Smooth muscle cell (in vitro differentiated cells): ENCODE measurements at regions not wholly inside any gene's neighbourhood (a gene's known extent, or its start where the extent isn't known, plus 50 kb on each side); places are given as distances from the start of the nearest gene placed in this dataset.

Experiments used
- DNase-seq: peaks from one replicate; lab custom pipeline; 2025; ENCODE audit not compliant: unreplicated experiment; lab: John Stamatoyannopoulos, UW
- H2AFZ ChIP-seq: fragments of 200-600 bp; sonication (generic); 2 replicates; pipeline ENCODE4 v1.6.0; 2016; ENCODE audit warnings: antibody characterized with exemption, low read depth, mild to moderate bottlenecking
- H3F3A ChIP-seq: fragments of 200-600 bp; sonication (generic); 2 replicates; pipeline ENCODE4 v1.6.0; 2017; ENCODE audit warnings: antibody characterized with exemption, low read depth
- H3K27ac ChIP-seq: fragments of 200-600 bp; sonication (generic); 2 replicates; pipeline ENCODE4 v1.5.1; 2016; ENCODE audit warnings: low read depth, mild to moderate bottlenecking
- H3K27me3 ChIP-seq: fragments of 200-600 bp; sonication (generic); 2 replicates; pipeline ENCODE4 v1.6.1; 2016; ENCODE audit warnings: low read depth, mild to moderate bottlenecking
- H3K36me3 ChIP-seq: fragments of 200-600 bp; sonication (generic); 2 replicates; pipeline ENCODE4 v1.5.1; 2016; ENCODE audit warnings: low read depth
- H3K4me1 ChIP-seq: fragments of 200-600 bp; sonication (generic); 2 replicates; pipeline ENCODE4 v1.5.1; 2016; ENCODE audit warnings: low read depth
- H3K4me2 ChIP-seq: fragments of 200-600 bp; sonication (generic); 2 replicates; pipeline ENCODE4 v1.6.0; 2016; ENCODE audit warnings: mild to moderate bottlenecking
- H3K4me3 ChIP-seq: fragments of 200-600 bp; sonication (generic); 2 replicates; pipeline ENCODE4 v1.5.1; 2016; ENCODE audit warnings: mild to moderate bottlenecking
- H3K79me2 ChIP-seq: fragments of 200-600 bp; sonication (generic); 2 replicates; pipeline ENCODE4 v1.6.0; 2016; ENCODE audit warnings: low read depth, mild to moderate bottlenecking
- H3K9ac ChIP-seq: fragments of 200-600 bp; sonication (generic); 2 replicates; pipeline ENCODE4 v1.6.0; 2016; ENCODE audit warnings: low read depth
- H3K9me3 ChIP-seq: fragments of 200-600 bp; sonication (generic); replicated peaks from 2 replicates; pipeline ENCODE4 v1.5.1; 2016; ENCODE audit warnings: low read depth
- H4K20me1 ChIP-seq: fragments of 200-600 bp; sonication (generic); 2 replicates; pipeline ENCODE4 v1.6.0; 2016; ENCODE audit warnings: low read depth
- CTCF ChIP-seq: fragments of 200-600 bp; sonication (generic); IDR thresholded peaks from 2 replicates; pipeline ENCODE4 v1.5.1; 2017; ENCODE audit warnings: borderline replicate concordance, mild to moderate bottlenecking, antibody characterized with exemption; ENCODE audit not compliant: insufficient read depth, poor library complexity, severe bottlenecking
- WGBS: methylation state at CpG from one replicate; pipeline ENCODE4 v1.1.7; 2016; ENCODE audit warnings: low lambda C conversion rate; 5-methylcytosine and 5-hydroxymethylcytosine counted together

GRCh38 chr6:9040718-9041117 is 605.4 kb upstream of the SLC35B3 start:
- no peak for DNase-seq
- 98% methylated on average over 25 of the region's 36 CpGs for WGBS
- H3K27ac ChIP-seq = no peak overlapping the region
- no peaks in the 10 kb centered on the region for H3K79me2 ChIP-seq
- TF ChIP-seq CTCF = no peak
- no peaks in the 10 kb centered on the region for H3K27me3 ChIP-seq
- H3K4me3 ChIP-seq = no peak overlapping the region
- H3K36me3 ChIP-seq = no peaks in the 10 kb centered on the region
- H4K20me1 ChIP-seq = no peaks in the 10 kb centered on the region
- H3K9ac ChIP-seq = no peak overlapping the region
- no peak overlapping the region for H2AFZ ChIP-seq
- no peaks in the 10 kb centered on the region for H3K9me3 ChIP-seq
- H3K4me1 ChIP-seq = no peaks in the 10 kb centered on the region
- no peak overlapping the region for H3K4me2 ChIP-seq
- H3F3A ChIP-seq = no peaks in the 10 kb centered on the region

GRCh38 chr6:9039258-9039657 is 603.9 kb upstream of the SLC35B3 start:
- H3K79me2 ChIP-seq = no peaks in the 10 kb centered on the region
- H3K27me3 ChIP-seq = no peaks in the 10 kb centered on the region
- no peak overlapping the region for H3K4me3 ChIP-seq
- no peak for TF ChIP-seq CTCF
- no peaks in the 10 kb centered on the region for H4K20me1 ChIP-seq
- WGBS = 97% methylated on average over 6 of the region's 6 CpGs
- H3K4me1 ChIP-seq = no peaks in the 10 kb centered on the region
- H3K9me3 ChIP-seq = no peaks in the 10 kb centered on the region
- no peaks in the 10 kb centered on the region for H3K36me3 ChIP-seq
- no peak overlapping the region for H3K27ac ChIP-seq
- no peak for DNase-seq
- no peaks in the 10 kb centered on the region for H3F3A ChIP-seq
- H3K9ac ChIP-seq = no peak overlapping the region
- no peak overlapping the region for H3K4me2 ChIP-seq
- H2AFZ ChIP-seq = no peak overlapping the region

GRCh38 chr6:9028086-9028485 is 592.7 kb upstream of the SLC35B3 start:
- no peaks in the 10 kb centered on the region for H3K27me3 ChIP-seq
- no peak overlapping the region for H3K4me2 ChIP-seq
- no peaks in the 10 kb centered on the region for H3K9me3 ChIP-seq
- H3K9ac ChIP-seq = no peak overlapping the region
- H3K4me3 ChIP-seq = no peak overlapping the region
- no peaks in the 10 kb centered on the region for H4K20me1 ChIP-seq
- H3K27ac ChIP-seq = no peak overlapping the region
- no peak for DNase-seq
- H3F3A ChIP-seq = no peaks in the 10 kb centered on the region
- TF ChIP-seq CTCF = no peak
- H2AFZ ChIP-seq = no peak overlapping the region
- no peaks in the 10 kb centered on the region for H3K36me3 ChIP-seq
- 92% methylated on average over 1 of the region's 1 CpG for WGBS
- no peaks in the 10 kb centered on the region for H3K79me2 ChIP-seq
- no peaks in the 10 kb centered on the region for H3K4me1 ChIP-seq

GRCh38 chr6:9025796-9026394 is 590.5 kb upstream of the SLC35B3 start:
- Histone ChIP-seq H3K79me2 (no peaks in the 10 kb centered on the region), H3F3A (no peaks in the 10 kb centered on the region), H3K36me3 (no peaks in the 10 kb centered on the region), H3K4me1 (no peaks in the 10 kb centered on the region), H4K20me1 (no peaks in the 10 kb centered on the region), H3K4me3 (no peak overlapping the region), H2AFZ (no peak overlapping the region), H3K4me2 (no peak overlapping the region), H3K27me3 (no peaks in the 10 kb centered on the region), H3K27ac (no peak overlapping the region), H3K9ac (no peak overlapping the region), H3K9me3 (no peaks in the 10 kb centered on the region)
- no peak for DNase-seq
- WGBS = 84% methylated on average over 4 of the region's 4 CpGs
- TF ChIP-seq CTCF = no peak
